ENCODE measurements at regions not wholly inside any gene's neighbourhood (a gene's known extent, or its start where the extent isn't known, plus 50 kb on each side); places are given as distances from the start of the nearest gene placed in this dataset.
A peak's percentile ranks its signal among the peaks of the same experiment; 100 is the strongest.

DNA sequence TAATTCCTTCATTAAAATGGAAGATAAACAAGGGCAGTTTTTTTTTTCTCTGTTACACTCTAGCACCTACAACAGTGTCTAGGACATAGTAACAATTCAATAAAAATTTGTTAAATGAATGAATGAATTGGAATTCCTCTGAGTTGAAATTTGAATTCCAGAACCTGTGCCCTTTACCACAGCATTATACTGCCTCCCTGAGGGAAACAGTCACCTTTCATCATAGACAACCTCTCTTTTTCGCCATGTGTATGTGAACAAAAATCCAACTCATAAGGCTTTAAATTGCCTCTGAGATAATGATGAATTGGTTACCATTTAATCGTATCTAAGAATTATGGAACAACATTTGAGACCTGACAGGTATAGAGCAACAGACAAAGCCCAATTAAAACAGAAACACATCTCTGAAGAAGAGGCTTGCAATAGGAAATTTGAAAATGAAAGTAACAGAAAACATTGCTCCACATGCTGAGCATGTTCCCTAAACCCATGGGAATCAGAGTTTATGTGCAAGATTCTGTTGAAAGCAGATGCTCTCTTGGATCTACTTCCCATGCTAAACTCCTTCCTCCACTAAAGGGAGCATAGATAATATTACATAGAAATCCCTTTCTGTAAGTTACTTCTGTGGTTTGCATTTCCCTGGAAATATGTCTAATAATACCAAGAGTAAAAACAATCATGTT lies 657.8 kb downstream of the GALC start:
- TF ChIP-seq, protein P1, sequence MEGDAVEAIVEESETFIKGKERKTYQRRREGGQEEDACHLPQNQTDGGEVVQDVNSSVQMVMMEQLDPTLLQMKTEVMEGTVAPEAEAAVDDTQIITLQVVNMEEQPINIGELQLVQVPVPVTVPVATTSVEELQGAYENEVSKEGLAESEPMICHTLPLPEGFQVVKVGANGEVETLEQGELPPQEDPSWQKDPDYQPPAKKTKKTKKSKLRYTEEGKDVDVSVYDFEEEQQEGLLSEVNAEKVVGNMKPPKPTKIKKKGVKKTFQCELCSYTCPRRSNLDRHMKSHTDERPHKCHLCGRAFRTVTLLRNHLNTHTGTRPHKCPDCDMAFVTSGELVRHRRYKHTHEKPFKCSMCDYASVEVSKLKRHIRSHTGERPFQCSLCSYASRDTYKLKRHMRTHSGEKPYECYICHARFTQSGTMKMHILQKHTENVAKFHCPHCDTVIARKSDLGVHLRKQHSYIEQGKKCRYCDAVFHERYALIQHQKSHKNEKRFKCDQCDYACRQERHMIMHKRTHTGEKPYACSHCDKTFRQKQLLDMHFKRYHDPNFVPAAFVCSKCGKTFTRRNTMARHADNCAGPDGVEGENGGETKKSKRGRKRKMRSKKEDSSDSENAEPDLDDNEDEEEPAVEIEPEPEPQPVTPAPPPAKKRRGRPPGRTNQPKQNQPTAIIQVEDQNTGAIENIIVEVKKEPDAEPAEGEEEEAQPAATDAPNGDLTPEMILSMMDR (conservative IDR thresholded peaks at IDR 0.05) = peak; percentile 20
- no peak for TF ChIP-seq ZFX (IDR thresholded peaks at IDR 0.05)

Measured in C4-2B (cell line).